ENCODE measurements at regions not wholly inside any gene's neighbourhood (a gene's known extent, or its start where the extent isn't known, plus 50 kb on each side); places are given as distances from the start of the nearest gene placed in this dataset.

GRCh38 chr7:68734431-68734830, 863.8 kb upstream of the AUTS2 start:
- no peak overlapping the region for H4K5ac ChIP-seq (ENCODE audit: low read depth, low read length)
- DNase-seq (no peak), ATAC-seq (ENCODE audit: low read depth) (no peak)
- H3K4me2 ChIP-seq (ENCODE audit: low read depth, low read length): no peak overlapping the region
- no peak overlapping the region for H3K27ac ChIP-seq (ENCODE audit: insufficient read depth, low read length)
- H3K9ac ChIP-seq (ENCODE audit: low read depth, low read length): no peak overlapping the region
- dilution Hi-C loops (cut with HindIII; ENCODE audit: low sequenced_read_pairs, unreplicated experiment) (no loop called here), in situ Hi-C loops (cut with MboI; ENCODE audit: low sequenced_read_pairs) (no loop called here), intact Hi-C loops (cut with micrococcal nuclease) (no loop called here)
- no peak overlapping the region for H3K18ac ChIP-seq (ENCODE audit: low read depth, low read length)
- no peaks in the 10 kb centered on the region for H3K36me3 ChIP-seq (ENCODE audit: control insufficient read depth, insufficient read depth, low read length)
- H3K56ac ChIP-seq (ENCODE audit: extremely low read depth, insufficient read depth, low read length): no peak overlapping the region
- H4K8ac ChIP-seq (ENCODE audit: low read depth in 2 of 2, low read length in 2 of 2): no peak overlapping the region
- no peaks in the 10 kb centered on the region for H3K27me3 ChIP-seq (ENCODE audit: control insufficient read depth, insufficient read depth, low read length)
- no peak overlapping the region for H4K91ac ChIP-seq (ENCODE audit: insufficient read depth, low read depth, low read length)
- H4K20me1 ChIP-seq (ENCODE audit: insufficient read depth, low read length): no peaks in the 10 kb centered on the region
- H2AK5ac ChIP-seq (ENCODE audit: low read depth, low read length): no peak overlapping the region
- H3K4ac ChIP-seq (ENCODE audit: low read depth, low read length): no peak overlapping the region
- ChIA-PET CTCF (no interaction called here), POLR2A (ENCODE audit: unreplicated experiment) (no interaction called here)
- H3K4me3 ChIP-seq (ENCODE audit: insufficient read depth, low read depth, low read length): no peak overlapping the region
- H3K14ac ChIP-seq (replicated peaks; ENCODE audit: low read depth, low read length): no peak overlapping the region
- H3K9me3 ChIP-seq (ENCODE audit: control insufficient read depth, insufficient read depth, low read length): peaks cover 6% of the 10 kb centered on the region; the same call in 1 of the 2 replicates
- no peak overlapping the region for H2AK9ac ChIP-seq (replicated peaks; ENCODE audit: low read depth, low read length, poor library complexity)
- H3K23ac ChIP-seq (ENCODE audit: low read depth, low read length): no peak overlapping the region
- BruUV-seq (replicated peaks): no TSS peak
- no peak overlapping the region for H2BK120ac ChIP-seq (ENCODE audit: low read depth, low read length)
- H3K4me1 ChIP-seq (ENCODE audit: control insufficient read depth, insufficient read depth, low read length): no peaks in the 10 kb centered on the region
- no peak overlapping the region for H2BK5ac ChIP-seq (ENCODE audit: low read depth, low read length, poor library complexity, severe bottlenecking)
- H2BK20ac ChIP-seq (ENCODE audit: low read depth, low read length): no peak overlapping the region
- no peak overlapping the region for H2BK15ac ChIP-seq (ENCODE audit: low read depth, low read length)
- no peaks in the 10 kb centered on the region for H3K9me1 ChIP-seq (ENCODE audit: insufficient read depth, low read length)
- WGBS, 2 experiments (ENCODE audit: extremely low coverage in 2 of 2, insufficient read length in 1 of 2): no CpG with 5 or more reads among the region's 5 CpGs
- no peak for TF ChIP-seq NFE2L2 (IDR thresholded peaks at IDR 0.05; ENCODE audit: low read depth, low read length)
- no peak for TF ChIP-seq MXI1 (IDR thresholded peaks at IDR 0.05; ENCODE audit: borderline replicate concordance, low read depth, low read length)
- no peak for TF ChIP-seq SMC3 (IDR thresholded peaks at IDR 0.05; ENCODE audit: low read depth, low read length)
- no peak for TF ChIP-seq CHD1 (IDR thresholded peaks at IDR 0.05; ENCODE audit: low read depth, low read length)
- TF ChIP-seq RAD21 (IDR thresholded peaks at IDR 0.05; ENCODE audit: low read length): no peak
- TF ChIP-seq BHLHE40 (IDR thresholded peaks at IDR 0.05; ENCODE audit: low read depth, low read length): no peak
- no peak for TF ChIP-seq RCOR1 (IDR thresholded peaks at IDR 0.05; ENCODE audit: insufficient replicate concordance, low read length)
- TF ChIP-seq FOS (IDR thresholded peaks at IDR 0.05; ENCODE audit: low read depth, low read length): no peak
- TF ChIP-seq ELK1 (IDR thresholded peaks at IDR 0.05; ENCODE audit: borderline replicate concordance, low read depth, low read length): no peak
- TF ChIP-seq RFX5 (IDR thresholded peaks at IDR 0.05; ENCODE audit: low read depth, low read length): no peak
- no peak for TF ChIP-seq POLR2A (IDR thresholded peaks at IDR 0.05; ENCODE audit: low read depth, low read length)
- no peak for TF ChIP-seq CEBPB (IDR thresholded peaks at IDR 0.05; ENCODE audit: low read depth, low read length)
- TF ChIP-seq MAFK (IDR thresholded peaks at IDR 0.05; ENCODE audit: low read depth, low read length): no peak
- TF ChIP-seq MAZ (IDR thresholded peaks at IDR 0.05; ENCODE audit: borderline replicate concordance, low read depth, low read length): no peak
- no peak for TF ChIP-seq USF2 (IDR thresholded peaks at IDR 0.05; ENCODE audit: low read depth, low read length)
- no peak for TF ChIP-seq CTCF (conservative IDR thresholded peaks at IDR 0.05; ENCODE audit: low read depth, low read length)
- no peaks in the 10 kb centered on the region for H3K79me1 ChIP-seq (ENCODE audit: low read depth in 1 of 2, low read length in 2 of 2)
- no peak overlapping the region for H2AFZ ChIP-seq (replicated peaks; ENCODE audit: low read length, poor library complexity)

Measured in IMR-90 (cell line).